KOPT-K1 (cell line): ENCODE measurements at regions not wholly inside any gene's neighbourhood (a gene's known extent, or its start where the extent isn't known, plus 50 kb on each side); places are given as distances from the start of the nearest gene placed in this dataset.

Experiments used
- H3K27ac ChIP-seq: fragments of 200-600 bp; sonication (generic); 2 replicates; pipeline ENCODE4 v1.5.1; 2016; ENCODE audit warnings: antibody characterized with exemption, mild to moderate bottlenecking, low read depth, low read length; ENCODE audit not compliant: poor library complexity, severe bottlenecking
- H3K36me3 ChIP-seq: fragments of 200-600 bp; sonication (generic); 2 replicates; pipeline ENCODE4 v1.5.1; 2017; ENCODE audit warnings: antibody characterized with exemption, mild to moderate bottlenecking, low read length, moderate library complexity; ENCODE audit not compliant: insufficient read depth
- H3K9me3 ChIP-seq: fragments of 200-600 bp; sonication (generic); 2 replicates; pipeline ENCODE4 v1.5.1; 2017; ENCODE audit warnings: antibody characterized with exemption, low read length, mild to moderate bottlenecking; ENCODE audit not compliant: insufficient read depth, poor library complexity, severe bottlenecking

- Histone ChIP-seq H3K36me3 (no peaks in the 10 kb centered on the region), H3K27ac (no peak overlapping the region), H3K9me3 (no peaks in the 10 kb centered on the region)
Observed at GRCh38 chr4:22897520-22898108, 204.9 kb downstream of the GBA3 start.

- Histone ChIP-seq H3K27ac (no peak overlapping the region), H3K9me3 (no peaks in the 10 kb centered on the region), H3K36me3 (no peaks in the 10 kb centered on the region)
Observed at GRCh38 chr4:22895482-22895881, 202.7 kb downstream of the GBA3 start.

- Histone ChIP-seq H3K27ac (no peak overlapping the region), H3K9me3 (no peaks in the 10 kb centered on the region), H3K36me3 (no peaks in the 10 kb centered on the region)
Observed at GRCh38 chr4:22884157-22884556, 191.4 kb downstream of the GBA3 start.

GRCh38 chr4:22881411-22881810 is 188.7 kb downstream of the GBA3 start:
- H3K27ac ChIP-seq: no peak overlapping the region
- H3K36me3 ChIP-seq: no peaks in the 10 kb centered on the region
- no peaks in the 10 kb centered on the region for H3K9me3 ChIP-seq

- Histone ChIP-seq H3K9me3 (no peaks in the 10 kb centered on the region), H3K27ac (no peak overlapping the region), H3K36me3 (no peaks in the 10 kb centered on the region)
Observed at GRCh38 chr4:22877486-22878052, 184.8 kb downstream of the GBA3 start.

GRCh38 chr4:22876270-22876669 is 183.5 kb downstream of the GBA3 start:
- Histone ChIP-seq H3K36me3 (no peaks in the 10 kb centered on the region), H3K27ac (no peak overlapping the region), H3K9me3 (no peaks in the 10 kb centered on the region)

- Histone ChIP-seq H3K27ac (no peak overlapping the region), H3K9me3 (no peaks in the 10 kb centered on the region), H3K36me3 (no peaks in the 10 kb centered on the region)
Observed at GRCh38 chr4:22875587-22876257, 183.0 kb downstream of the GBA3 start.

GRCh38 chr4:22874334-22874912 is 181.7 kb downstream of the GBA3 start:
- Histone ChIP-seq H3K27ac (no peak overlapping the region), H3K9me3 (no peaks in the 10 kb centered on the region), H3K36me3 (no peaks in the 10 kb centered on the region)

GRCh38 chr4:22873899-22874298 is 181.2 kb downstream of the GBA3 start:
- no peaks in the 10 kb centered on the region for H3K9me3 ChIP-seq
- H3K36me3 ChIP-seq: no peaks in the 10 kb centered on the region
- H3K27ac ChIP-seq: no peak overlapping the region

- Histone ChIP-seq H3K36me3 (no peaks in the 10 kb centered on the region), H3K9me3 (no peaks in the 10 kb centered on the region), H3K27ac (no peak overlapping the region)
Observed at GRCh38 chr4:22870847-22871449, 178.2 kb downstream of the GBA3 start.

- Histone ChIP-seq H3K9me3 (no peaks in the 10 kb centered on the region), H3K36me3 (no peaks in the 10 kb centered on the region), H3K27ac (no peak overlapping the region)
Observed at GRCh38 chr4:22869235-22869634, 176.5 kb downstream of the GBA3 start.
